Urinary bladder (tissue), 3 donors: ENCODE measurements at regions not wholly inside any gene's neighbourhood (a gene's known extent, or its start where the extent isn't known, plus 50 kb on each side); places are given as distances from the start of the nearest gene placed in this dataset.

ENCODE experiments used
- DNase-seq: peaks from one replicate; pipeline ENCODE4 v3.0.0-alpha.2; 2015; ENCODE audit errors: extremely low spot score
- H3K27ac ChIP-seq: one replicate; pipeline ENCODE4 v1.5.1; 2013; ENCODE audit warnings: low read depth, mild to moderate bottlenecking, moderate library complexity
- H3K36me3 ChIP-seq: one replicate; pipeline ENCODE4 v1.6.1; 2013; ENCODE audit warnings: mild to moderate bottlenecking, moderate library complexity; ENCODE audit not compliant: insufficient read depth
- H3K4me1 ChIP-seq: one replicate; pipeline ENCODE4 v1.6.1; 2013; ENCODE audit warnings: mild to moderate bottlenecking, moderate library complexity; ENCODE audit not compliant: insufficient read depth
- H3K4me3 ChIP-seq: one replicate; pipeline ENCODE4 v1.5.1; 2013; ENCODE audit warnings: low read depth, low read length
- WGBS: extraction: QIAGEN DNeasy Blood & Tissue Kit; methylation state at CpG from one replicate; pipeline ENCODE4 v1.1.7; 2013; 5-methylcytosine and 5-hydroxymethylcytosine counted together
- donor health status: healthy with polysubstance abuse.
- donor health status: healthy.

GRCh38 chr13:109344552-109345157 lies 441.7 kb downstream of the IRS2 start:
- no peak for DNase-seq
- no peaks in the 10 kb centered on the region for H3K4me1 ChIP-seq
- H3K4me3 ChIP-seq: no peak overlapping the region
- H3K36me3 ChIP-seq: no peaks in the 10 kb centered on the region
- no peak overlapping the region for H3K27ac ChIP-seq
- 88% methylated on average over 9 of the region's 9 CpGs for WGBS

GRCh38 chr13:109336730-109337129 lies 449.7 kb downstream of the IRS2 start:
- no peak for DNase-seq

GRCh38 chr13:109333893-109334651 lies 452.3 kb downstream of the IRS2 start:
- DNase-seq: no peak
- WGBS: 70% methylated on average over 8 of the region's 8 CpGs
- Histone ChIP-seq H3K36me3 (no peaks in the 10 kb centered on the region), H3K27ac (no peak overlapping the region), H3K4me3 (no peak overlapping the region), H3K4me1 (no peaks in the 10 kb centered on the region)

More at GRCh38 chr13:109336730-109337129, 449.7 kb downstream of the IRS2 start:
- H3K36me3 ChIP-seq: no peaks in the 10 kb centered on the region
- H3K27ac ChIP-seq: no peak overlapping the region
- 49% methylated on average over 1 of the region's 1 CpG for WGBS
- no peak overlapping the region for H3K4me3 ChIP-seq
- H3K4me1 ChIP-seq: no peaks in the 10 kb centered on the region

GRCh38 chr13:109332506-109333499 lies 453.6 kb downstream of the IRS2 start:
- WGBS: 83% methylated on average over 26 of the region's 26 CpGs
- DNase-seq: no peak
- Histone ChIP-seq H3K27ac (no peak overlapping the region), H3K36me3 (no peaks in the 10 kb centered on the region), H3K4me1 (no peaks in the 10 kb centered on the region), H3K4me3 (no peak overlapping the region)

- DNase-seq: peak; percentile 55
- H3K36me3 ChIP-seq: no peaks in the 10 kb centered on the region
- WGBS: 21% methylated on average over 11 of the region's 11 CpGs
Measured at GRCh38 chr13:109331898-109332297, 454.5 kb downstream of the IRS2 start.

GRCh38 chr13:109331011-109331433 lies 455.4 kb downstream of the IRS2 start:
- Histone ChIP-seq H3K4me1 (no peaks in the 10 kb centered on the region), H3K4me3 (no peak overlapping the region), H3K36me3 (no peaks in the 10 kb centered on the region), H3K27ac (no peak overlapping the region)
- DNase-seq: no peak
- 92% methylated on average over 2 of the region's 2 CpGs for WGBS

More at GRCh38 chr13:109331898-109332297, 454.5 kb downstream of the IRS2 start:
- no peak overlapping the region for H3K27ac ChIP-seq
- no peaks in the 10 kb centered on the region for H3K4me1 ChIP-seq
- no peak overlapping the region for H3K4me3 ChIP-seq

GRCh38 chr13:109330123-109330522 lies 456.3 kb downstream of the IRS2 start:
- no peak for DNase-seq
- no peak overlapping the region for H3K27ac ChIP-seq
- WGBS: 66% methylated on average over 4 of the region's 4 CpGs
- H3K36me3 ChIP-seq: no peaks in the 10 kb centered on the region
- no peak overlapping the region for H3K4me3 ChIP-seq
- H3K4me1 ChIP-seq: no peaks in the 10 kb centered on the region

- H3K4me1 ChIP-seq: no peaks in the 10 kb centered on the region
- WGBS: 92% methylated on average over 4 of the region's 4 CpGs
- H3K27ac ChIP-seq: no peak overlapping the region
- H3K4me3 ChIP-seq: no peak overlapping the region
- H3K36me3 ChIP-seq: no peaks in the 10 kb centered on the region
- no peak for DNase-seq
Measured at GRCh38 chr13:109329175-109329574, 457.2 kb downstream of the IRS2 start.

GRCh38 chr13:109326601-109327000 lies 459.8 kb downstream of the IRS2 start:
- no peak for DNase-seq
- WGBS: 93% methylated on average over 9 of the region's 9 CpGs
- H3K4me3 ChIP-seq: no peak overlapping the region
- H3K36me3 ChIP-seq: no peaks in the 10 kb centered on the region
- H3K4me1 ChIP-seq: no peaks in the 10 kb centered on the region
- H3K27ac ChIP-seq: no peak overlapping the region

GRCh38 chr13:109323338-109323737 lies 463.0 kb downstream of the IRS2 start:
- no peaks in the 10 kb centered on the region for H3K36me3 ChIP-seq
- 84% methylated on average over 4 of the region's 4 CpGs for WGBS
- H3K27ac ChIP-seq: no peak overlapping the region
- no peak for DNase-seq
- H3K4me3 ChIP-seq: no peak overlapping the region
- no peaks in the 10 kb centered on the region for H3K4me1 ChIP-seq

GRCh38 chr13:109318945-109319590 lies 467.3 kb downstream of the IRS2 start:
- H3K27ac ChIP-seq: no peak overlapping the region
- H3K4me3 ChIP-seq: no peak overlapping the region
- 86% methylated on average over 23 of the region's 23 CpGs for WGBS
- no peak for DNase-seq
- H3K4me1 ChIP-seq: no peaks in the 10 kb centered on the region
- no peaks in the 10 kb centered on the region for H3K36me3 ChIP-seq

GRCh38 chr13:109315481-109315880 lies 470.9 kb downstream of the IRS2 start:
- H3K4me3 ChIP-seq: no peak overlapping the region
- no peak for DNase-seq
- WGBS: 88% methylated on average over 4 of the region's 4 CpGs

GRCh38 chr13:109314101-109314500 lies 472.3 kb downstream of the IRS2 start:
- Histone ChIP-seq H3K27ac (no peak overlapping the region), H3K4me3 (no peak overlapping the region), H3K4me1 (no peaks in the 10 kb centered on the region), H3K36me3 (no peaks in the 10 kb centered on the region)
- 75% methylated on average over 5 of the region's 5 CpGs for WGBS
- no peak for DNase-seq

More at GRCh38 chr13:109315481-109315880, 470.9 kb downstream of the IRS2 start:
- H3K27ac ChIP-seq: no peak overlapping the region
- H3K4me1 ChIP-seq: no peaks in the 10 kb centered on the region
- H3K36me3 ChIP-seq: no peaks in the 10 kb centered on the region
